H1 (cell line): ENCODE measurements at regions not wholly inside any gene's neighbourhood (a gene's known extent, or its start where the extent isn't known, plus 50 kb on each side); places are given as distances from the start of the nearest gene placed in this dataset.

Source experiments
- CEBPB ChIP-seq: IDR thresholded peaks from 2 replicates; pipeline ENCODE4 v1.6.1; 2012; ENCODE audit warnings: low read depth, low read length
- NANOG ChIP-seq: IDR thresholded peaks from 2 replicates; pipeline ENCODE4 v1.6.1; 2011; ENCODE audit warnings: low read length, low read depth, mild to moderate bottlenecking, inconsistent platforms; ENCODE audit not compliant: insufficient read depth, poor library complexity, severe bottlenecking
- SAP30 ChIP-seq: fragments of 300-600 bp; sonication (generic); IDR thresholded peaks from 2 replicates; pipeline ENCODE4 v1.7.1; 2012; ENCODE audit warnings: low read length, moderate library complexity, mild to moderate bottlenecking, inconsistent platforms; ENCODE audit not compliant: insufficient read depth, insufficient replicate concordance

GRCh38 chr2:23260621-23261020 is 124.4 kb upstream of the KLHL29 start (continued):
- TF ChIP-seq CEBPB: no peak
- no peak for TF ChIP-seq SAP30
- TF ChIP-seq NANOG: no peak
- TF ChIP-seq, all 59 proteins: peak for 0
